ENCODE measurements at regions not wholly inside any gene's neighbourhood (a gene's known extent, or its start where the extent isn't known, plus 50 kb on each side); places are given as distances from the start of the nearest gene placed in this dataset.

GRCh38 chr13:21897161-21897560 is 226.3 kb downstream of the FGF9 start:
- TF ChIP-seq ELF1 (IDR thresholded peaks at IDR 0.05) (no peak), FOXM1 (IDR thresholded peaks at IDR 0.05; ENCODE audit: low read depth) (no peak), POLR2AphosphoS5 (IDR thresholded peaks at IDR 0.05; ENCODE audit: low read depth, low read length) (no peak), CTCF (IDR thresholded peaks at IDR 0.05) (no peak), EZH2phosphoT487 (IDR thresholded peaks at IDR 0.05; ENCODE audit: borderline replicate concordance, low read depth) (no peak), YY1 (IDR thresholded peaks at IDR 0.05; ENCODE audit: low read depth) (no peak), REST (IDR thresholded peaks at IDR 0.05; ENCODE audit: low read depth, low read length) (no peak)

Data from SK-N-SH (cell line).